ENCODE measurements at regions not wholly inside any gene's neighbourhood (a gene's known extent, or its start where the extent isn't known, plus 50 kb on each side); places are given as distances from the start of the nearest gene placed in this dataset.

- DNase-seq (ENCODE audit: low read depth), result no peak
- no peak for TF ChIP-seq CTCF (IDR thresholded peaks at IDR 0.05; ENCODE audit: low read depth, low read length, missing control alignments)
- no peak overlapping the region for H3K4me3 ChIP-seq (ENCODE audit: low read depth, low read length)
These were observed 566.4 kb downstream of the BMP2 start for GRCh38 chr20:7333841-7334240.

GRCh38 chr20:7346026-7346425 lies 578.5 kb downstream of the BMP2 start:
- TF ChIP-seq CTCF (IDR thresholded peaks at IDR 0.05; ENCODE audit: low read depth, low read length, missing control alignments), result no peak
- DNase-seq (ENCODE audit: low read depth), result no peak
- no peak overlapping the region for H3K4me3 ChIP-seq (ENCODE audit: low read depth, low read length)

- no peak for TF ChIP-seq CTCF (IDR thresholded peaks at IDR 0.05; ENCODE audit: low read depth, low read length, missing control alignments)
- no peak for DNase-seq (ENCODE audit: low read depth)
- no peak overlapping the region for H3K4me3 ChIP-seq (ENCODE audit: low read depth, low read length)
These were observed 579.1 kb downstream of the BMP2 start for GRCh38 chr20:7346562-7346961.

GRCh38 chr20:7347409-7347808 lies 579.9 kb downstream of the BMP2 start:
- no peak for DNase-seq (ENCODE audit: low read depth)

GRCh38 chr20:7348253-7348652 lies 580.8 kb downstream of the BMP2 start:
- no peak overlapping the region for H3K4me3 ChIP-seq (ENCODE audit: low read depth, low read length)
- DNase-seq (ENCODE audit: low read depth), result no peak
- TF ChIP-seq CTCF (IDR thresholded peaks at IDR 0.05; ENCODE audit: low read depth, low read length, missing control alignments), result no peak

More at GRCh38 chr20:7347409-7347808, 579.9 kb downstream of the BMP2 start:
- no peak for TF ChIP-seq CTCF (IDR thresholded peaks at IDR 0.05; ENCODE audit: low read depth, low read length, missing control alignments)
- H3K4me3 ChIP-seq (ENCODE audit: low read depth, low read length), result no peak overlapping the region

- TF ChIP-seq CTCF (IDR thresholded peaks at IDR 0.05; ENCODE audit: low read depth, low read length, missing control alignments), result no peak
- no peak overlapping the region for H3K4me3 ChIP-seq (ENCODE audit: low read depth, low read length)
- no peak for DNase-seq (ENCODE audit: low read depth)
These were observed 584.7 kb downstream of the BMP2 start for GRCh38 chr20:7352165-7352564.

- no peak for DNase-seq (ENCODE audit: low read depth)
- TF ChIP-seq CTCF (IDR thresholded peaks at IDR 0.05; ENCODE audit: low read depth, low read length, missing control alignments), result no peak
- no peak overlapping the region for H3K4me3 ChIP-seq (ENCODE audit: low read depth, low read length)
These were observed 585.2 kb downstream of the HAO1 start for GRCh38 chr20:7355051-7355450.
